ENCODE measurements at regions not wholly inside any gene's neighbourhood (a gene's known extent, or its start where the extent isn't known, plus 50 kb on each side); places are given as distances from the start of the nearest gene placed in this dataset.
"Not testable (repeated sequence)": the region's sequence is repeated elsewhere in the genome, so short reads cannot be mapped to it uniquely, and the experiment has no call there.

GRCh38 chr3:112709911-112710310 lies 69.0 kb upstream of the CCDC80 start:
- no peak overlapping the region for H3K4me3 ChIP-seq (ENCODE audit: low read length)
- no peaks in the 10 kb centered on the region for H3K36me3 ChIP-seq (ENCODE audit: low read depth, low read length)
- ChIA-PET CTCF (no interaction called here), POLR2A (ENCODE audit: unreplicated experiment) (interaction anchor here (0.6 kb wide), 1 partner anchor 28 kb away, joined by 3 read pairs; no protein-coding TSS in a partner anchor)
- BruUV-seq (replicated peaks), result no TSS peak
- no peaks in the 10 kb centered on the region for H3K27me3 ChIP-seq (ENCODE audit: low read length)
- H3F3A ChIP-seq (ENCODE audit: low read length, unreplicated experiment), result no peaks in the 10 kb centered on the region
- H3K4me2 ChIP-seq (ENCODE audit: low read length), result 0 out of 2 replicates have a peak overlapping the region, but pooled peaks have one; percentile 0
- DNase-seq (peak; percentile 36), ATAC-seq (peak; percentile 74)
- H2AFZ ChIP-seq (ENCODE audit: low read length), result no peak overlapping the region
- H3K9me3 ChIP-seq (ENCODE audit: low read length), result no peaks in the 10 kb centered on the region
- H3K4me1 ChIP-seq (ENCODE audit: insufficient read depth, low read length), result peaks cover 6% of the 10 kb centered on the region; the same call in 1 of the 2 replicates
- H3K9me2 ChIP-seq (replicated peaks; ENCODE audit: low read length), result no peaks in the 10 kb centered on the region
- H4K20me1 ChIP-seq (ENCODE audit: low read length), result no peaks in the 10 kb centered on the region
- H3K9ac ChIP-seq (ENCODE audit: low read length), result no peak overlapping the region
- no peaks in the 10 kb centered on the region for H3K79me2 ChIP-seq (ENCODE audit: low read length)
- H3K27ac ChIP-seq (ENCODE audit: low read length), result no peak overlapping the region
- TF ChIP-seq EZH2phosphoT487 (IDR thresholded peaks at IDR 0.05; ENCODE audit: borderline replicate concordance, low read length) (no peak), EZH2 (IDR thresholded peaks at IDR 0.05; ENCODE audit: low read length, unreplicated experiment) (no peak), CTCF (conservative IDR thresholded peaks at IDR 0.05; ENCODE audit: low read depth, low read length) (no peak)
- intact Hi-C loops (cut with micrococcal nuclease), result no loop called here

DNA sequence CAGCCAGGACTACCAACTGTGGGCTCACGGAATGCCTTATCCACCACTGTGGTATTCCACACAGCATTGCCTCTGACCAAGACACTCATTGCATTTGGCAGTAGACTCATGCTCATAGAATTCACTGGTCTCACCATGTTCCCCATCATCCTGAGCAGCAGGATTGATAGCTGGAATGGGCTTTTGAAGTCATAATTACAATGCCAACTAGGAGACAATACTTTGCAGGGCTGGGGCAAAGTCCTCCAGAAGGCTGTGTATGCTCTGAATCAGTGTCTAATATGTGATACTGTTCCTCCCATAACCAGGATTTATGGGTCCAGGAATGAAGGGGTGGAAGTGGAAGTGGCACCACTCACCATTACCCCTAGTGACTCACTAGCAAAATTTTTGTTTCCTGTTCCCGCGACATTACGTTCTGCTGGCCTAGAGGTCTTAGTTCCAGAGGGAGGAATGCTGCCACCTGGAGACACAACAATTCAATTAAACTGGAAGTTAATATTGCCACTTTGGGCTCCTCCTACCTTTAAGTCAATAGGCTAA lies 58.6 kb upstream of the CCDC80 start:
- H3K79me2 ChIP-seq (ENCODE audit: low read length), result no peaks in the 10 kb centered on the region
- 0 out of 2 replicates have a peak overlapping the region, but pooled peaks have one; percentile 8 for H2AFZ ChIP-seq (ENCODE audit: low read length)
- no peak overlapping the region for H3K4me3 ChIP-seq (ENCODE audit: low read length)
- peak; percentile 94 for DNase-seq
- no peaks in the 10 kb centered on the region for H3K27me3 ChIP-seq (ENCODE audit: low read length)
- intact Hi-C loops (cut with micrococcal nuclease), result loop anchor here (1.0 kb wide), 3 partner anchors 56 to 117 kb away; no protein-coding TSS in a partner anchor
- H3K9ac ChIP-seq (ENCODE audit: low read length), result no peak overlapping the region
- ChIA-PET POLR2A (ENCODE audit: unreplicated experiment) (no interaction called here), CTCF (no interaction called here)
- H3K4me2 ChIP-seq (ENCODE audit: low read length), result peak overlapping the region; percentile 11; the same call in 1 of the 2 replicates
- no peaks in the 10 kb centered on the region for H4K20me1 ChIP-seq (ENCODE audit: low read length)
- no peaks in the 10 kb centered on the region for H3K9me2 ChIP-seq (replicated peaks; ENCODE audit: low read length)
- peaks cover 10% of the 10 kb centered on the region for H3K4me1 ChIP-seq (ENCODE audit: insufficient read depth, low read length)
- H3K9me3 ChIP-seq (ENCODE audit: low read length), result no peaks in the 10 kb centered on the region
- H3F3A ChIP-seq (ENCODE audit: low read length, unreplicated experiment), result no peaks in the 10 kb centered on the region
- peak overlapping the region; percentile 41 for H3K27ac ChIP-seq (ENCODE audit: low read length)
- no TSS peak for BruUV-seq (replicated peaks)
- TF ChIP-seq CTCF (conservative IDR thresholded peaks at IDR 0.05; ENCODE audit: low read depth, low read length), result peak; percentile 58
- no peak for TF ChIP-seq EZH2 (IDR thresholded peaks at IDR 0.05; ENCODE audit: low read length, unreplicated experiment)
- TF ChIP-seq EZH2phosphoT487 (IDR thresholded peaks at IDR 0.05; ENCODE audit: borderline replicate concordance, low read length), result no peak
- H3K36me3 ChIP-seq (ENCODE audit: low read depth, low read length), result no peaks in the 10 kb centered on the region
- ATAC-seq, result peak; percentile 86

DNA sequence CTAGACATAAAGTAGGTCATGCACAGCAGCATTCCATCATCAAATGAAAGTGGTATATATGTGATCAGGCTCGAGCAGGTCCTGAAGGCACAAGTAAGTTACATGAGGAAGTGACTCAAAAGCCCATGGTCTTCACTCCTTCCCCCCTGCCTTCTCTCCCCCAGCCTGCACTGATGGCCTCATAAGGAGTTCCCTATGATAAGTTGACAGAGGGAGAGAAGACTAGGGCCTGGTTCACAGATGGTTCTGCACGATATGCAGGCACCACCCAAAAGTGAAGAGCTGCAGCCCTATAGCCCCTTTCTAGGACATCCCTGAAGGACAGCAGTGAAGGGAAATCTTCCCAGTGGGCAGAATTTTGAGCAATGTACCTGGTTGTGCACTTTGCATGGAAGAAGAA lies 57.5 kb upstream of the CCDC80 start:
- H3K79me2 ChIP-seq (ENCODE audit: low read length); H3K4me1 ChIP-seq (ENCODE audit: insufficient read depth, low read length); DNase-seq; H3K36me3 ChIP-seq (ENCODE audit: low read depth, low read length); H3F3A ChIP-seq (ENCODE audit: low read length, unreplicated experiment); H3K4me3 ChIP-seq (ENCODE audit: low read length); H3K9ac ChIP-seq (ENCODE audit: low read length); H4K20me1 ChIP-seq (ENCODE audit: low read length); ATAC-seq; POLR2A ChIA-PET (ENCODE audit: unreplicated experiment); H3K27me3 ChIP-seq (ENCODE audit: low read length); H3K4me2 ChIP-seq (ENCODE audit: low read length); intact Hi-C loops (cut with micrococcal nuclease); CTCF ChIA-PET; H3K9me3 ChIP-seq (ENCODE audit: low read length); H3K9me2 ChIP-seq (replicated peaks; ENCODE audit: low read length); H3K27ac ChIP-seq (ENCODE audit: low read length); BruUV-seq (replicated peaks); H2AFZ ChIP-seq (ENCODE audit: low read length): not testable (repeated sequence)

DNA sequence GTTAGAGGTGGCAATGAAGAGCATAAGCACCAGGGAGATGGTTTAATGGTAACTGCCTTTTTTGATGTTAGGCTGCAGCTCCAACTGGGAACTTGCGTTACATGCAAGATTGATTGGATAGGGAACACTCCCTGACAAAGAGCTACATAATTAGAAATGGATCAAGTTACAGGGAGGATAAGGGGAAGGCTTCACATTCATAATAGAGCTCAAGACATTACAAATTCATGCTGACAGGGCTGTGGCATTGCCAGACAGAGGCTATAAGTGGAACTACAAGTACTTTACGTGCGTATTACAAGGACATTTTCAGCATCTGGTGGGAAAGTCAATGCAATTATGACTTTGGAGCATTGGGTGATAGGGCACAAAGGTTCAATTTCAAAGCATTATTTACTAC lies 55.3 kb upstream of the CCDC80 start:
- H3K9ac ChIP-seq (ENCODE audit: low read length); DNase-seq; H4K20me1 ChIP-seq (ENCODE audit: low read length); H3K27ac ChIP-seq (ENCODE audit: low read length); H3K79me2 ChIP-seq (ENCODE audit: low read length); H3K4me3 ChIP-seq (ENCODE audit: low read length); CTCF ChIA-PET; H3K36me3 ChIP-seq (ENCODE audit: low read depth, low read length); H3K27me3 ChIP-seq (ENCODE audit: low read length); H2AFZ ChIP-seq (ENCODE audit: low read length); H3F3A ChIP-seq (ENCODE audit: low read length, unreplicated experiment); H3K9me3 ChIP-seq (ENCODE audit: low read length); ATAC-seq; BruUV-seq (replicated peaks); H3K4me2 ChIP-seq (ENCODE audit: low read length); intact Hi-C loops (cut with micrococcal nuclease); H3K4me1 ChIP-seq (ENCODE audit: insufficient read depth, low read length); H3K9me2 ChIP-seq (replicated peaks; ENCODE audit: low read length); POLR2A ChIA-PET (ENCODE audit: unreplicated experiment): not testable (repeated sequence)

- H3K4me2 ChIP-seq (ENCODE audit: low read length); H3K79me2 ChIP-seq (ENCODE audit: low read length); H3F3A ChIP-seq (ENCODE audit: low read length, unreplicated experiment); H2AFZ ChIP-seq (ENCODE audit: low read length); H3K27ac ChIP-seq (ENCODE audit: low read length); H3K9me3 ChIP-seq (ENCODE audit: low read length); H3K9ac ChIP-seq (ENCODE audit: low read length); H3K27me3 ChIP-seq (ENCODE audit: low read length); intact Hi-C loops (cut with micrococcal nuclease); DNase-seq; BruUV-seq (replicated peaks); H3K4me1 ChIP-seq (ENCODE audit: insufficient read depth, low read length); H3K36me3 ChIP-seq (ENCODE audit: low read depth, low read length); H3K9me2 ChIP-seq (replicated peaks; ENCODE audit: low read length); H4K20me1 ChIP-seq (ENCODE audit: low read length); POLR2A ChIA-PET (ENCODE audit: unreplicated experiment); ATAC-seq; H3K4me3 ChIP-seq (ENCODE audit: low read length): not testable (repeated sequence)
- CTCF ChIA-PET, result interaction anchor here (0.6 kb wide), 1 partner anchor 37 kb away, joined by 4 read pairs; no protein-coding TSS in a partner anchor
These were observed 54.6 kb upstream of the CCDC80 start for GRCh38 chr3:112695377-112696108.
